GM21367 (cell line): ENCODE measurements at regions not wholly inside any gene's neighbourhood (a gene's known extent, or its start where the extent isn't known, plus 50 kb on each side); places are given as distances from the start of the nearest gene placed in this dataset.

ENCODE experiments used
- ATAC-seq: cut with Tn5 transposase; IDR thresholded peaks from one replicate; pipeline ENCODE4 v1.9.1; 2021; ENCODE audit not compliant: unreplicated experiment

DNA sequence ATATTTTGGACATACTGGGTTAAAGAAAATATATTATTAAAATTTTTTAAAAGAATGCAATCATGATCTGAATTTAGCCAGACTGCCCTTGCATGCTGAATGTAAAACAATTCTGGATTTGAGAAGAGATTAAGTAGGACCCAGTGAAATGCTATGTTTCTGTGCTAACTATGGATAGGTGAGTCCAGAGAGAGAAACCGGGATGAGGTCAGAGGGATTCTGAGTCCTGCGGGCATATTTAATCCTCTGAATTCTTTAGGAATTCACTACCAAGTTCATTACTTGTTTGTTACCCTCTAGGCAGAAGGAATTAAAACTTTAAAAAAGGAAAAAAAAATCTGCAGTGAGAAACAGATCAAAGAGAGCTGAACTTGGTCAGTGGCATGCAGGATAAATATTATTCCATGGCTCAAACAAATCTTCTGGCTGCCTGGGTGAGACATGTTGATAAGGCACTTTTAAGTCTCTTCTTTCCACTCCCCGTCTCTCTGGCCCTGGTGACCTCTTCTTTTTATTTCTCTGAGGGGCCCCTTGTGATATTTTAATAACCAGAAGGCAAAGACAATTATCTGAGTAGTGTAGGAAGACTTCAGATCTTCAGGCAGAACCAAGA, 50.2 kb upstream of the LYZL1 start:
- no peak for ATAC-seq
